ENCODE measurements at regions not wholly inside any gene's neighbourhood (a gene's known extent, or its start where the extent isn't known, plus 50 kb on each side); places are given as distances from the start of the nearest gene placed in this dataset.
A peak's percentile ranks its signal among the peaks of the same experiment; 100 is the strongest.

GRCh38 chr20:53718142-53719021 lies 124.7 kb upstream of the ZNF217 start:
- TF ChIP-seq CTCF (IDR thresholded peaks at IDR 0.05), result no peak
- H3K4me2 ChIP-seq (ENCODE audit: low read length), result no peak overlapping the region
- no peak overlapping the region for H3K27ac ChIP-seq
- peak overlapping the region; percentile 20 for H2AFZ ChIP-seq
- H3K36me3 ChIP-seq (ENCODE audit: control insufficient read depth, insufficient read depth, low read length), result no peaks in the 10 kb centered on the region
- H3K4me1 ChIP-seq, result no peaks in the 10 kb centered on the region
- no peaks in the 10 kb centered on the region for H3K79me2 ChIP-seq
- H3K27me3 ChIP-seq (ENCODE audit: control insufficient read depth, insufficient read depth, low read length), result no peaks in the 10 kb centered on the region
- H3K4me3 ChIP-seq (ENCODE audit: low read depth, low read length), result no peak overlapping the region
- no peak overlapping the region for H3K9ac ChIP-seq
- H3K9me3 ChIP-seq (ENCODE audit: control insufficient read depth, low read length), result no peaks in the 10 kb centered on the region

- Histone ChIP-seq H3K27ac (no peak overlapping the region), H3K4me3 (ENCODE audit: low read depth, low read length) (no peak overlapping the region), H3K4me2 (ENCODE audit: low read length) (no peak overlapping the region), H3K9me3 (ENCODE audit: control insufficient read depth, low read length) (no peaks in the 10 kb centered on the region), H3K4me1 (peaks cover 5% of the 10 kb centered on the region), H3K9ac (no peak overlapping the region), H3K27me3 (ENCODE audit: control insufficient read depth, insufficient read depth, low read length) (no peaks in the 10 kb centered on the region), H2AFZ (no peak overlapping the region), H3K36me3 (ENCODE audit: control insufficient read depth, insufficient read depth, low read length) (no peaks in the 10 kb centered on the region), H3K79me2 (no peaks in the 10 kb centered on the region)
- no peak for TF ChIP-seq CTCF (IDR thresholded peaks at IDR 0.05)
Observed at GRCh38 chr20:53716395-53716794, 122.8 kb upstream of the ZNF217 start.

GRCh38 chr20:53714524-53714923 lies 120.9 kb upstream of the ZNF217 start:
- H3K4me2 ChIP-seq (ENCODE audit: low read length), result no peak overlapping the region
- H3K27ac ChIP-seq, result no peak overlapping the region
- H3K36me3 ChIP-seq (ENCODE audit: control insufficient read depth, insufficient read depth, low read length), result no peaks in the 10 kb centered on the region
- no peak overlapping the region for H3K9ac ChIP-seq
- no peaks in the 10 kb centered on the region for H3K9me3 ChIP-seq (ENCODE audit: control insufficient read depth, low read length)
- peaks cover 5% of the 10 kb centered on the region for H3K4me1 ChIP-seq
- no peak for TF ChIP-seq CTCF (IDR thresholded peaks at IDR 0.05)
- H3K27me3 ChIP-seq (ENCODE audit: control insufficient read depth, insufficient read depth, low read length), result no peaks in the 10 kb centered on the region
- H2AFZ ChIP-seq, result no peak overlapping the region
- no peak overlapping the region for H3K4me3 ChIP-seq (ENCODE audit: low read depth, low read length)
- H3K79me2 ChIP-seq, result no peaks in the 10 kb centered on the region

GRCh38 chr20:53713328-53714056 lies 119.9 kb upstream of the ZNF217 start:
- H3K4me1 ChIP-seq, result peaks cover 5% of the 10 kb centered on the region
- H3K27ac ChIP-seq, result no peak overlapping the region

More at GRCh38 chr20:53713328-53714056, 119.9 kb upstream of the ZNF217 start:
- Histone ChIP-seq H3K79me2 (no peaks in the 10 kb centered on the region), H2AFZ (no peak overlapping the region), H3K27me3 (ENCODE audit: control insufficient read depth, insufficient read depth, low read length) (no peaks in the 10 kb centered on the region), H3K9me3 (ENCODE audit: control insufficient read depth, low read length) (no peaks in the 10 kb centered on the region), H3K9ac (no peak overlapping the region), H3K36me3 (ENCODE audit: control insufficient read depth, insufficient read depth, low read length) (no peaks in the 10 kb centered on the region), H3K4me2 (ENCODE audit: low read length) (no peak overlapping the region), H3K4me3 (ENCODE audit: low read depth, low read length) (no peak overlapping the region)
- TF ChIP-seq CTCF (IDR thresholded peaks at IDR 0.05), result no peak

Data from parathyroid adenoma (tissue), 2 donors.